HG03039 (cell line): ENCODE measurements at regions not wholly inside any gene's neighbourhood (a gene's known extent, or its start where the extent isn't known, plus 50 kb on each side); places are given as distances from the start of the nearest gene placed in this dataset.

Experiments
- ATAC-seq: cut with Tn5 transposase; IDR thresholded peaks from one replicate; pipeline ENCODE4 v1.9.1; 2021; ENCODE audit warnings: mild to moderate bottlenecking, moderate library complexity; ENCODE audit not compliant: unreplicated experiment

GRCh38 chr4:12242354-12242753 lies 813.7 kb upstream of the HS3ST1 start:
- ATAC-seq: no peak

GRCh38 chr4:12239897-12240636 lies 811.4 kb upstream of the HS3ST1 start:
- ATAC-seq: no peak

- no peak for ATAC-seq
These were observed 802.4 kb upstream of the HS3ST1 start for GRCh38 chr4:12231098-12231497.

GRCh38 chr4:12221031-12221430 lies 792.3 kb upstream of the HS3ST1 start:
- no peak for ATAC-seq

GRCh38 chr4:12211636-12212035 lies 782.9 kb upstream of the HS3ST1 start:
- ATAC-seq: no peak

GRCh38 chr4:12207396-12207795 lies 778.7 kb upstream of the HS3ST1 start:
- ATAC-seq: no peak

- no peak for ATAC-seq
These were observed 777.4 kb upstream of the HS3ST1 start for GRCh38 chr4:12206091-12206490.

GRCh38 chr4:12203945-12204344 lies 775.3 kb upstream of the HS3ST1 start:
- no peak for ATAC-seq

GRCh38 chr4:12200226-12200625 lies 771.5 kb upstream of the HS3ST1 start:
- no peak for ATAC-seq

GRCh38 chr4:12186526-12186925 lies 757.8 kb upstream of the HS3ST1 start:
- ATAC-seq: no peak

GRCh38 chr4:12178614-12179610 lies 750.2 kb upstream of the HS3ST1 start:
- no peak for ATAC-seq

GRCh38 chr4:12177416-12177815 lies 748.7 kb upstream of the HS3ST1 start:
- no peak for ATAC-seq

GRCh38 chr4:12173496-12173895 lies 744.8 kb upstream of the HS3ST1 start:
- no peak for ATAC-seq

GRCh38 chr4:12172198-12172973 lies 743.7 kb upstream of the HS3ST1 start:
- no peak for ATAC-seq

- ATAC-seq: no peak
These were observed 741.6 kb upstream of the HS3ST1 start for GRCh38 chr4:12170308-12170707.

GRCh38 chr4:12165616-12166015 lies 736.9 kb upstream of the HS3ST1 start:
- no peak for ATAC-seq

GRCh38 chr4:12146339-12146738 lies 717.6 kb upstream of the HS3ST1 start:
- ATAC-seq: no peak

- ATAC-seq: no peak
These were observed 717.1 kb upstream of the HS3ST1 start for GRCh38 chr4:12145768-12146167.

GRCh38 chr4:12145106-12145505 lies 716.4 kb upstream of the HS3ST1 start:
- ATAC-seq: no peak

GRCh38 chr4:12144051-12144450 lies 715.4 kb upstream of the HS3ST1 start:
- ATAC-seq: no peak

- no peak for ATAC-seq
These were observed 712.2 kb upstream of the HS3ST1 start for GRCh38 chr4:12140864-12141263.
